ENCODE measurements at regions not wholly inside any gene's neighbourhood (a gene's known extent, or its start where the extent isn't known, plus 50 kb on each side); places are given as distances from the start of the nearest gene placed in this dataset.

DNA sequence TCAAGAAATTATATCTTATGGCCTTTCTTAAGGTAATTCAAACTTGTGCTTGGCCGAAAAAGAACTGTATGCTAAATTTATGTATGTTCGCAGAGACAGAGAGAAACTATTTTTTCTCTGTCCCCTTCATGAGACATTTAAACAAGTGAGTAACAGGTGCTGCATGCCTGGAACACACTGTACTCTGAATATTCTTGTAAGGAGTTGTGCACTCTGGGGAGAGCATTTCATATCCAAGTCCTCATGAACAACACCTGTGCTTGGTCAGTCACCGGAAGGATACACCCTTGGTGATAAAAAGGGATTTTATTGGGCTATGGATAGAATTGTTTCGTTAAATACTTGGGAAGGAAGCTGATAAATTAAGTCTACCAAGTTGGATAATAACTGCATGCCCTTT, 220.8 kb upstream of the NRIP1 start:
- Mint-ChIP-seq H3K4me1 (no peaks in the 10 kb centered on the region), H3K4me3 (no peak overlapping the region), H3K27ac (no peak overlapping the region), H3K27me3 (peaks cover 0 to 6% (median 0%) of the 10 kb centered on the region in 5 donors), H3K36me3 (no peaks in the 10 kb centered on the region), H3K9me3 (peaks cover 0 to 4% (median 0%) of the 10 kb centered on the region in 11 donors)
- Histone ChIP-seq H3K27ac (ENCODE audit: low read depth, low read length) (no peak overlapping the region), H3K27me3 (ENCODE audit: control insufficient read depth in 2 of 2, insufficient read depth in 2 of 2, low read length in 2 of 2) (no peaks in the 10 kb centered on the region), H3K9me3 (ENCODE audit: control insufficient read depth in 2 of 3, low read length in 3 of 3) (no peaks in the 10 kb centered on the region), H3K4me3 (ENCODE audit: low read length) (no peak overlapping the region), H3K36me3 (ENCODE audit: control insufficient read depth in 2 of 3, insufficient read depth in 3 of 3, low read length in 3 of 3) (no peaks in the 10 kb centered on the region), H3K4me1 (ENCODE audit: control insufficient read depth in 2 of 2, insufficient read depth in 2 of 2, low read length in 2 of 2) (no peaks in the 10 kb centered on the region)
- DNase-seq (no peak), ATAC-seq (no peak)
- intact Hi-C loops (cut with micrococcal nuclease) = no loop called here
- POLR2A ChIA-PET = no interaction called here
- CTCF ChIA-PET = no interaction called here

- ChIA-PET CTCF (no interaction called here), POLR2A (no interaction called here)
- Mint-ChIP-seq H3K36me3 (no peaks in the 10 kb centered on the region), H3K27ac (no peak overlapping the region), H3K4me1 (no peaks in the 10 kb centered on the region), H3K9me3 (peaks cover 0 to 4% (median 0%) of the 10 kb centered on the region in 11 donors), H3K4me3 (no peak overlapping the region), H3K27me3 (no peaks in the 10 kb centered on the region)
- Histone ChIP-seq H3K4me1 (ENCODE audit: control insufficient read depth in 2 of 2, insufficient read depth in 2 of 2, low read length in 2 of 2) (no peaks in the 10 kb centered on the region), H3K4me3 (ENCODE audit: low read length) (no peak overlapping the region), H3K27me3 (ENCODE audit: control insufficient read depth in 2 of 2, insufficient read depth in 2 of 2, low read length in 2 of 2) (peaks cover 0 to 2% of the 10 kb centered on the region in 2 donors), H3K9me3 (ENCODE audit: control insufficient read depth in 2 of 3, low read length in 3 of 3) (no peaks in the 10 kb centered on the region), H3K27ac (ENCODE audit: low read depth, low read length) (no peak overlapping the region), H3K36me3 (ENCODE audit: control insufficient read depth in 2 of 3, insufficient read depth in 3 of 3, low read length in 3 of 3) (no peaks in the 10 kb centered on the region)
- intact Hi-C loops (cut with micrococcal nuclease) = no loop called here
- DNase-seq (no peak), ATAC-seq (no peak)
Observed at GRCh38 chr21:15289246-15289645, 224.4 kb upstream of the NRIP1 start.

DNA sequence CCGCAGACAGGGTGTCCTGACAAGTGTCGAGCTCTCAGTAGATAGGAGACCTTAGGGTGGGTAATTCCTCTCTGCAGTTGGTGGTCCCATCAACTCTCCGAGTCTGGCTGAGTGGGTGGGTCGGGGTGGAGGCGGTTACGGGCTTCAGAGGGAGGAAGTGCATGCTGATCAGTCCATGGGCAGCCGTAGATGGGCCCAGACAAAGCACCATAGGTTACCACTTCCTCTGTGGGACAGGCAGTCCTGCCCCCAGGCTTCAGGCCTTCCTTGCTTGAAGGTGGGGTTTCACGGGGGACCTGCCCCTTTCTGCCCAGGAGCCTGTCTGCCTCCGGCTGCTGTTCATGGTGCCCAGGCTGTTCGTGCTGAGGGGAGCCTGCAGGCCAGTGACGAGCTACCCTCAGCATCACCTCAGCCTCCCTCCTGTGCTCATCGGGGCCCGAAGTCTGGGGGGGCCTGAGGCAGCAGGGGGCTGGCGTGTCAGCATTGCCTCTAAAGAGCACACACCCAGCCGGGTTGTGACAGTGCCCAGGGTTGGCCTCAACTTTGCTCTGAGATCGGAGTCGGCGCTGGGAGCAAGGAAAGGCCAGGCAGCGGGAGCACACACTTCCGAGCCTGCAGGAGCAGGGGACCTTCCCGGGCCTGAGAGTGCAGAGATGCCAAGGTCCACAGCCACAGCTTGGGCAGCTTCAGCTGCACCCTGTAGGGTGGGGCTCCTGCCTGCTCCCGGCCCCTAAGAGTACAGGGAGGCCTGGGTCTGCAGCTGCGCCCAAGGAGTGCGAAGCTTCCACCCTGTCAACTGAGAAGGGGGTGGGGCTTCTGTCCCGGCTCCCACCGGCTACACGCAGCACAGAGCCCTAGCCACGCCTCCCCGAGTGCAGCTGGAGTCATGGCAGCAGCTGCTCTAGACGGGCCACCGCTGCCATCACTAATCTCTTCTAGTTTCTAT, 225.4 kb upstream of the NRIP1 start:
- Histone ChIP-seq H3K27me3 (ENCODE audit: control insufficient read depth in 2 of 2, insufficient read depth in 2 of 2, low read length in 2 of 2) (peaks cover 0 to 2% of the 10 kb centered on the region in 2 donors), H3K9me3 (ENCODE audit: control insufficient read depth in 2 of 3, low read length in 3 of 3) (no peaks in the 10 kb centered on the region), H3K4me3 (ENCODE audit: low read length) (no peak overlapping the region), H3K27ac (ENCODE audit: low read depth, low read length) (no peak overlapping the region), H3K4me1 (ENCODE audit: control insufficient read depth in 2 of 2, insufficient read depth in 2 of 2, low read length in 2 of 2) (no peaks in the 10 kb centered on the region), H3K36me3 (ENCODE audit: control insufficient read depth in 2 of 3, insufficient read depth in 3 of 3, low read length in 3 of 3) (no peaks in the 10 kb centered on the region)
- Mint-ChIP-seq H3K27me3 (no peaks in the 10 kb centered on the region), H3K9me3 (peaks cover 0 to 3% (median 0%) of the 10 kb centered on the region in 11 donors), H3K27ac (no peak overlapping the region), H3K36me3 (no peaks in the 10 kb centered on the region), H3K4me3 (no peak overlapping the region), H3K4me1 (no peaks in the 10 kb centered on the region)
- POLR2A ChIA-PET = no interaction called here
- CTCF ChIA-PET = no interaction called here
- ATAC-seq (no peak), DNase-seq (no peak)
- intact Hi-C loops (cut with micrococcal nuclease) = no loop called here

GRCh38 chr21:15291621-15292266, 226.9 kb upstream of the NRIP1 start:
- Mint-ChIP-seq H3K27me3 (no peaks in the 10 kb centered on the region), H3K4me3 (no peak overlapping the region)
- no peak for ATAC-seq

DNA sequence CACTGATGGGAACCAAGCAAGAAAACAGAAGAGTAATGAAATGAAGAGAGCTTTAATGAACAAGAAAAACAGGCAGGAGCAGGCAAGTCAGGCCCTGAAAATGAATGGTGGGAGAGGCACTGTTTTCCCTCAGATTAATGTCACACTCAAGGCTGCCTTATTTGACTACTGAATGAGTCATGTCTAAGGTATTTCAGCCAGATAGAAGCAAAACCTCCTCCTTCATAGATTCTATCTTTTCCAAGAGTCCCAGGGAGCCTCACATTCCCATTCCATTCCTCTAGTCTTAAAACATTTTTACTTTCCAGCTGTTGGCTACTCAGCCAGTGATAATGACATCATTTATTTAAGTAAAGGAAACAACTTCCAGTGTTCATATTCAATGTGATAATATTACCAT, 228.4 kb upstream of the NRIP1 start:
- Mint-ChIP-seq H3K4me1 (no peaks in the 10 kb centered on the region), H3K4me3 (no peak overlapping the region), H3K36me3 (no peaks in the 10 kb centered on the region), H3K27ac (no peak overlapping the region), H3K27me3 (no peaks in the 10 kb centered on the region), H3K9me3 (no peaks in the 10 kb centered on the region)
- Histone ChIP-seq H3K4me1 (ENCODE audit: control insufficient read depth in 2 of 2, insufficient read depth in 2 of 2, low read length in 2 of 2) (no peaks in the 10 kb centered on the region), H3K4me3 (ENCODE audit: low read length) (no peak overlapping the region), H3K36me3 (ENCODE audit: control insufficient read depth in 2 of 3, insufficient read depth in 3 of 3, low read length in 3 of 3) (no peaks in the 10 kb centered on the region), H3K27ac (ENCODE audit: low read depth, low read length) (no peak overlapping the region), H3K9me3 (ENCODE audit: control insufficient read depth in 2 of 3, low read length in 3 of 3) (no peaks in the 10 kb centered on the region), H3K27me3 (ENCODE audit: control insufficient read depth in 2 of 2, insufficient read depth in 2 of 2, low read length in 2 of 2) (peaks cover 0 to 2% of the 10 kb centered on the region in 2 donors)
- no peak for DNase-seq
- ATAC-seq = no peak
- intact Hi-C loops (cut with micrococcal nuclease) = no loop called here
- POLR2A ChIA-PET = no interaction called here
- CTCF ChIA-PET = interaction anchor here (0.6 kb wide), 1 partner anchor 976 kb away, joined by 3 read pairs; no protein-coding TSS in a partner anchor

More at GRCh38 chr21:15291621-15292266, 226.9 kb upstream of the NRIP1 start:
- H3K27ac Mint-ChIP-seq = no peak overlapping the region
- H3K4me3 ChIP-seq (ENCODE audit: low read length) = no peak overlapping the region
- no peaks in the 10 kb centered on the region for H3K9me3 Mint-ChIP-seq
- ChIA-PET POLR2A (no interaction called here), CTCF (no interaction called here)
- H3K4me1 ChIP-seq (ENCODE audit: control insufficient read depth in 2 of 2, insufficient read depth in 2 of 2, low read length in 2 of 2) = no peaks in the 10 kb centered on the region
- no peak overlapping the region for H3K27ac ChIP-seq (ENCODE audit: low read depth, low read length)
- H3K4me1 Mint-ChIP-seq = no peaks in the 10 kb centered on the region
- no peak for DNase-seq
- peaks cover 0 to 2% of the 10 kb centered on the region in 2 donors for H3K27me3 ChIP-seq (ENCODE audit: control insufficient read depth in 2 of 2, insufficient read depth in 2 of 2, low read length in 2 of 2)
- H3K36me3 Mint-ChIP-seq = no peaks in the 10 kb centered on the region
- H3K9me3 ChIP-seq (ENCODE audit: control insufficient read depth in 2 of 3, low read length in 3 of 3) = no peaks in the 10 kb centered on the region
- H3K36me3 ChIP-seq (ENCODE audit: control insufficient read depth in 2 of 3, insufficient read depth in 3 of 3, low read length in 3 of 3) = no peaks in the 10 kb centered on the region
- intact Hi-C loops (cut with micrococcal nuclease) = no loop called here

DNA sequence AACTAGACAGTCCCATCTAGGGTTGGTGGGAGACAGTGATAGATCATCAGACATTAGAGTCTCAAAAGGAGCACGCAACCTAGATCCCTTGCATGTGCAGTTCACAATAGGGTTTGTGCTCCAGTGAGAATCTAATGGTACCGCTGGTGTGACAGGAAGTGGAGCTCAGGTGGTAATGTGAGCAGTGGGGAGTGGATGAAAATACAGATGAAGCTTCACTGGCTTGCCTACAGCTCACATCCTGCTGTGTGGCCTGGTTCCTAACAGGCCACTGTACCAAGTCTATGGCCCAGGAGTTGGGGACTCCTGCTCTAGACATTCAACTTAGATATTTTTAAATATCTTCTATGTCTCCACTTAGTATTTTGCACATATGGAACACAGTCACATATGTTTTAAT, 231.1 kb upstream of the NRIP1 start:
- no peak overlapping the region for H3K4me3 ChIP-seq (ENCODE audit: low read length)
- H3K27me3 Mint-ChIP-seq = no peaks in the 10 kb centered on the region
- peaks cover 0 to 4% (median 0%) of the 10 kb centered on the region in 5 donors for H3K36me3 Mint-ChIP-seq
- DNase-seq (no peak), ATAC-seq (no peak)
- H3K27ac ChIP-seq (ENCODE audit: low read depth, low read length) = no peak overlapping the region
- H3K27ac Mint-ChIP-seq = no peak overlapping the region
- POLR2A ChIA-PET = no interaction called here
- CTCF ChIA-PET = no interaction called here
- H3K4me3 Mint-ChIP-seq = no peak overlapping the region
- peaks cover 0 to 2% of the 10 kb centered on the region in 2 donors for H3K27me3 ChIP-seq (ENCODE audit: control insufficient read depth in 2 of 2, insufficient read depth in 2 of 2, low read length in 2 of 2)
- H3K9me3 ChIP-seq (ENCODE audit: control insufficient read depth in 2 of 3, low read length in 3 of 3) = peaks cover 0 to 3% (median 0%) of the 10 kb centered on the region in 3 experiments
- H3K9me3 Mint-ChIP-seq = peaks cover 0 to 8% (median 2%) of the 10 kb centered on the region in 11 donors
- H3K36me3 ChIP-seq (ENCODE audit: control insufficient read depth in 2 of 3, insufficient read depth in 3 of 3, low read length in 3 of 3) = no peaks in the 10 kb centered on the region
- intact Hi-C loops (cut with micrococcal nuclease) = no loop called here
- H3K4me1 ChIP-seq (ENCODE audit: control insufficient read depth in 2 of 2, insufficient read depth in 2 of 2, low read length in 2 of 2) = no peaks in the 10 kb centered on the region
- H3K4me1 Mint-ChIP-seq = no peaks in the 10 kb centered on the region
